NCI-H1417 (cell line): ENCODE measurements at regions not wholly inside any gene's neighbourhood (a gene's known extent, or its start where the extent isn't known, plus 50 kb on each side); places are given as distances from the start of the nearest gene placed in this dataset.
"Not testable (repeated sequence)": the region's sequence is repeated elsewhere in the genome, so short reads cannot be mapped to it uniquely, and the experiment has no call there.

ENCODE experiments used
- DNase-seq, 3 experiments: peaks; one replicate each; lab custom pipeline; 2025; lab: John Stamatoyannopoulos, UW

DNA sequence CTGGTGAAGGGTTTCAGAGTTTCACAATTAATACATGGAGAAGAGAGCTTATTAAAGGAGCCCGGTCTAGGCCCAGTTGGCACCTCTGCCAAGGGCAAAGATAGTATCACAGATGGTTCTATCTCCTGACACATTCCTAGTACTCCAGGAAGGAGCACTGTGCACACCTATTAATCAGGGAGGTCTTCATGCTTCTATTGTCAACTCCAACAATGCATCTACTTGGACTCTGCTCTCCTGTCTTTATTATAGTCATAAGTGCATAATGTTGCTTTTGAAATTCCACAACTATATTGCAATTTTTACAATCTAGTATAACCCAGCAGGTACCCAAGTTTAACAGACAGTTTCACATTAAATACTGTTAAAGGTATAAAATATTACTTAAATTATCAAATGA, 174.5 kb upstream of the TSC22D1 start:
- no peak for DNase-seq

DNA sequence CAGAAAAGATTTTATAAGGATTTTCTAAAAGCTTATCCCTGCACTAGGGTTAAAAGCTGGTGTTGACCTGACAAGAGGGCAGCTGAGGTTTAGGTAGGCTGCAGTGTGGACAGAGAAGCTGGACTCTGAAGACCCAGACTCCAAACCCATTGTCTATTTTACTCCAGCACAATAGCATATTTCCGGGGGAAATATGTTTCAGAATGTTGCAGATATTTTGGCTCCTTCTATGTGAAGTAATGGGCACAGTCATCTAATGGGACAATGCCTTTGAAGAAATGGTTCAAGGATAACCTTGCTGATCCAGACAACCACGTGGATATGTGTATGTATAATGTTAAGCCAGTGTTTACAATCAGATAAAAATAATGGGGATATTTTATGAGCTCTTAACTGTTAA, 173.8 kb upstream of the TSC22D1 start:
- DNase-seq: no peak

DNA sequence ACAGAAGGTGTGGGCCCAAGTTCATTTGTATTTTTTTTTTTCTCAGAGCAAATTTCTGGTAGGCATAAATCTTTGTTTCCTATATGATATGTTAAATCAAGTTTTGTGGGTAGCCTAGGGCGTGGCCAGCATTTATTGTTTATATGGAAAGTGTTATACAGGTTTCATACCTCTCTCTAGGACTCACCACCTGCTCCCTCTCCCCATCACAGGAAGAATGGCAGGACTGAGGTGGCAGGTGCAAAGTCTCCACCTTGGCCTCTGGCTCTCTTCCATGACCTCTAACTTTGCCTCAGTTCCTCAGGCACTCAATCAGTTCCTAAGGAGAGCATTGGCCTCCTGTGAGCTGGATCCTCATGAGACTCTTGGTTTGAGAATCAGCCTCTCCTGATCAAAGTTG, 172.3 kb upstream of the TSC22D1 start:
- no peak for DNase-seq

DNA sequence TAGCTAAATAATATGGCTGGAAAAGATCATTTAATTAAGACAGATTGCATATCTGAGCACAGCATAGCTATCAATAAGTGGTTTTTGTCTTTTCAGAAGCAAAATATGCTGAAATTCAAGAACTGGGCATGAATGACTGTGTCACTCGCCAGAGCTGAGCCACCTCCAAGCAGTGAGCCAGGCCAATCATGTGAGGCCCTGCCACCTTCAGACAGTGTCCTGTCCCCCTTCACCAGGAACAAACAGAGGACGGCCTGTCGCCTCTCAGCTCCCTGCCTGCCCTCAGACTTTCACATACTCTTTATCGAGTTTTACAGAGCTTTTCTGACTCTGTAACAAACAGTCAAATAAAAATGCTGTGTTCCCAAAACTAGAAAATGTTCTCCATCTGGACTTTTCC, 171.0 kb upstream of the TSC22D1 start:
- DNase-seq: no peak

DNA sequence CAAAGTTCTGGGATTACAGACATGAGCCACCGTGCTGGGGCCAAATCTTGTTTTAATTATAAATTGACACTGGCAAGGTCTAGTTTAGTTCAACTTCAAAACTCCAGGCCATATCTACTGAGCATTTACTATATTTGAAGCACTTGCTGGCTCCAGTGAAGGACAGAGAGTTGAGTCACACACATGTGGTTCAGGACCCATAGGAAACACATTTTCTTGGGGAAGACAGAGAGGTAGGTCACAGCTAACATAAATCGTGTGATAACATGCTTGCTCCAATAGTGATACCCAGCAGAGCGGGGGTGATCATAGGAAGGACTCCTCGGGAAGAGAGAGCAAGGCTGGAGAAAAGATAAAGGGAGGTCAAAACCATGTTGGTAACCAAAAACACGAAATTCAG, 170.6 kb upstream of the TSC22D1 start:
- no peak for DNase-seq

DNA sequence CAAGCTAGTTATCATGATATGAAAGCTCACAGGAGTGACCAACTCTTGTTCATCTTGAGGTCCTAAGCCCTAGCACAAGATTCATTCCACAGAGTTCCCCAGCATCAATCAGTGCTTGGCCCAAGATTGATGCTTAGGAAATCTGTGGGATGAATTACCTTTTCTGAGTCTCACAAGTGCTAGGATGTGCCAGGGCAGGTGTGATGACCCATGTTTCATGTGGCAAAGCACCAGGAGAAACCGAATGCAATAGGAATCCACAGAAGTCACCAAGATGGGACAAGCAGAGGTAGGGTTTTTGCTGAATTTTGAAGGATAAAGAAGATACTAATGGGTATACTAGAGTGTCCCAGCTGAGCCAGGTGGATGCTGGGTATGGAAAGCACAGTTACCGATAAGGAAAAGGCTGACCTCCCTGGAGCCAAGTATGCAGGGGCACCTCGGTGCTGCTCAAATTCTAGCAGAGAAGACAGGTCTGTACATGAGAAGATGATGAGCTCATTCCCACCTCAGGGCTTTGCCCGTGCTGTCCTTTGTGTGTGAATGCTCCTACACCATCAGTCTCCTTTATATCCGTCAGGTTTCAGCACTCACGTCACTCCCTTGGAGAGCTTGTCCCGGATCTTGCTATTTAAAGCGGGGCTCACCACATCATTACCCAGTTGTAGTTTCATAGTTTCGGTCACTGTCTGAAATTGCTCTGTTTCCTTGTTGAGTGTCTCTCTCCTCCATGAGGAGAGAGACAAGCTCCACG, 168.9 kb upstream of the TSC22D1 start:
- DNase-seq: no peak

DNA sequence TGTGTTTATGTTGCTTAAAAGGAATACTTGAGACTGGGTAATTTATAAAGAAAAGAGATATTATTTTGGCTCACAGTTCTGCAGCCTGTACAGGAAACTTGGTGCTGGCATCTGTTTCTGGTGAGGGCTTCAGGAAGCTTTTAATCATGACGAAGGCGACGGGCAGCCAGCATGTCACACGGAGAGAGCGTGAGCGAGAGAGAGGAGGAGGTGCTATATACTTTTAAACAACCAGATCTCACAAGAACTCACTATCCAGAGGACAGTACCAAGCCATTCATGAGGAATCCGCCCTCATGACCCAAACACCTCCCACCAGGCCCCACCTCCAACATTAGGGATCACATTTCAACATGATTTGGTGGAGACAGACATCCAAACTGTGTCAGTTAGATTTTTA, 163.4 kb upstream of the TSC22D1 start:
- no peak for DNase-seq

DNA sequence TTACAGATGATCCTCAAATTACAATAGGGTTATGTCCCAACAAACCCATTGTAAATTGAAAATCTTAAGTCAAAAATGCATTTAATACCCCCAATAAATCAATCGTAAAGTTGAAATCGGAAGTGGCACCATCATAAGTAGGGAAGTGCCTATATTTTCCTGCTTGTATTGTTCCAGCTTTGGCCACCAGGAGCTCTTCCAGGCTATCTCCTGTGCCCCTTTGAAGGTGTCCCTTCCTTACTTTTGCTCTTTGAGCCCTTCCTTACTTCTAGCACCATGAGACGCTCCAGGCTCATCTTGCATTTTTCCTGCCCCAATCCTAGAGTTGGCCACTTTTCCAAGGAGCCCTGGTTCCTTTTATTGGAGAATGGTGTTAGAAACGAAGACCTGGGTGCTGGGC, 163.0 kb upstream of the TSC22D1 start:
- DNase-seq: no peak

DNA sequence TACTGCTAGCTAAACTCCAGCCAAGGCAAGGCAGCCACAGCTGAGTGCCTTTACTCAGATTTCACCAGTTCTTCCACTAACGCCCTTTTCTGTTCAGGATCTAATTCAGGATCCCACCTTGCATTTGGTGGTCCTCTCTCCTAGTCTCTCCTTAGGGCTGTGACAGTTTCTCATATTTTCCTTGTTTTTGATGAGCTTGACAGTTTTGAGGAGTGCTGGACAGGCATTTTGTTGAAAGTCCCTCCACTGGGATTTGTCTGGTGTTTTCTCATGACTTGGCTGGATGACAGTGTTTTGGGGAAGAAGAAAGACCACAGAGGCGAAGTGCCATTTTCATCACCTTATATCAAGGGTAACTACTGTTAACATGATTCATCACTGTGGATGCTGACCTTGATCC, 162.3 kb upstream of the TSC22D1 start:
- DNase-seq: no peak

DNA sequence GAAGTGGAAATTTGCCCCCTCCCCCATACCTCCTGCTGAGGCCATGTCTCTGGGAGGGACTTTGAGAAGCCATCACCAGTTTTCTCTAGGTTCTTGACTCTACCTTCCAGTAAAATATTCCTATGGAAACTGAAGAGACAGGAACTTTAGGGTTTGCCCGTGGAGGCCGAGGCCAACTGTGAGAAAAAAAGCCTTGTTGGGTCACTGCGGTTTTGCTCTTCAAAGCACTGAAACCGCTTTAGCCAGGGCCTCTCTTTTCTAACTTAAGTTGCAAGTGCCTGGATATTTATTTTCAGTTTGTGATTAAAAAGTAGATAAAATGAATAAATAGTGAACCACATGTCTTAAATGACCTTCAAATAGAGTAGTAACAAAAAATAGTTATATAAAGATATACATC, 159.7 kb upstream of the TSC22D1 start:
- no peak for DNase-seq

DNA sequence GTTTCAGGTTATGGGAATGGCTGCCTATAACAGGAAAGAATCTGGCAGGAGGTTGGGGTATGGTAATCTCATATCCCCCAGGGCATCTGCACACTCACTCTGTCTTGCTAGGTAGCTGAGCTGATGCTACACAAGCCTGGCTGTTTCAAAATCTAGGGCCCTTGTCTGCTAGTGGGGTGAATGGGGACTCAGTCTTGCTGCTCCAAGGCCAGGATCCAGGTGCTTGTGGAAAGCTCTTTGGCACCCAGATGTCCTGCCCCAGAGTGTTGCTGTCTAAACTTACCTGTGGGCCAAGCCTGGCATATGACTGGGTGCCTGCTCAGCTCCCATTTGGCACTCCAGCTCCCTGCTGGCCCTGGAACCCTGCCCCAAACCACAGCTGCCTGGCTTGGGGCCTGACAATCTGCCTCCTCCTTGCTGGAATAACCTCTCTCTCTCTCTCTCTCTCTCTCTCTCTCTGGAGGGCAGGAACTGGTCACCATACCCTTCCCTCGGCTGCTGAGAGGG, 158.1 kb upstream of the TSC22D1 start:
- no peak for DNase-seq

DNA sequence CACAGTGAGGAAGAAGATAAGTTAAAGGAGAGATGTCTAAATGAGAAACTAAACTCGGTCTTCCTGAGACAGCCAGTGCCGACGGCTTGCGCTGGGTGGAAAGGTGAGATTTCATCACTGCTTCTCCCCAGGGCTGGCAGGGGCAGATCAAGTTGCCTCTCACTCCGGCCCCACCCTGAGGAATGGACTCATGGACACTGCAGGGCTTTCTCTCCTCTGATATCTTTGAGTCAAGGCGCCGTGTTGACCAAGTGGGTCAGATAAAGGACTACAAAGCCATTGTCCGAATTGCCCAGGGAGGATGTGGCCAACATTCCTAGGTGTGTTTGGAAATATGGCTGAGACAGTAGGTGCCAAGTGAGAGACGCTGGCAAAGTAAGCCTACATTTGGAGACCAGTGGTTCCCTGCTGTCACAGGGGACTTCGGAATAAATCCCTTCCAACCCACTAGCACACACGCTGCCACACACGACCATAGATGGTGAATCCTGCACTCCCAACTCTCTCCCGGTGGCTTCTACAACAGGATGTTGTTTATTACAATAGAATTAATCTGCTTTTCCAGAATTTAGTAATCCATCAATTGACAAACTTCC, 156.5 kb upstream of the TSC22D1 start:
- no peak for DNase-seq

DNA sequence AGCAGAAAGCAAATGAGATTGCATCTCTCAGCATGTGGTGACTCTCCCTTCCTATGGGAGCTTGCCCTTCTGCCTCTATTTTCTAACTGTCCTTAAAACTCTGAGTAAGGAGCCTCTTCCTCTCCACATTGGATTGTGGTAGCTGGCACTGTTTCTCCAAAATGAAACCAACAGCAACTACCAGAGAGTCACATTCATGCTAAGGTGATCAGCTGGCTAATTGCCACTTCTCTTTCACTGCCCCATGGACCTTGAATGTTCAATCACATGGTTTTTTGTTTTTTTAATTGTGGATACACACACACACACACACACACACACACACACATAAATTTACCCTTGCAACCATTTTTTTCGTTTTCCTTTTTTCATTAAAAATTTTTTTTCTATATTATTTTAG, 154.7 kb upstream of the TSC22D1 start:
- no peak for DNase-seq

DNA sequence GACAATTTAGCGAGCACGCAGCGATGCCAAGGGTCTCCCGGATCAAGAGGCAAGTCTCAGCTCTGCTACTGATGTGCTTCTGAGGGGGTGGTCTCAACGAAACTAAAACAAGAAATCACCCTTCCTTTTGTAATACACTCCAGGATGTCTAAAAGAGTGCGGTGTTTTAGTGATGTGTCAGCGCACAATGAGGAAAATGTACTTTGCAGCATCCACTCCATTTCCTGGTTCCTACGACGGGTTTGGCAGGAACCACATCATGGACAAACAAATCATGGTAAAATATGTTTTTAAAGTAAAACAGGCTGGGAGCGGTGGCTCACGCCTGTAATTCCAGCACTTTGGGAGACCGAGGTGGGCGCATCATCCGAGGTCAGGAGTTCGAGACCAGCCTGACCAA, 154.0 kb upstream of the TSC22D1 start:
- DNase-seq: no peak

DNA sequence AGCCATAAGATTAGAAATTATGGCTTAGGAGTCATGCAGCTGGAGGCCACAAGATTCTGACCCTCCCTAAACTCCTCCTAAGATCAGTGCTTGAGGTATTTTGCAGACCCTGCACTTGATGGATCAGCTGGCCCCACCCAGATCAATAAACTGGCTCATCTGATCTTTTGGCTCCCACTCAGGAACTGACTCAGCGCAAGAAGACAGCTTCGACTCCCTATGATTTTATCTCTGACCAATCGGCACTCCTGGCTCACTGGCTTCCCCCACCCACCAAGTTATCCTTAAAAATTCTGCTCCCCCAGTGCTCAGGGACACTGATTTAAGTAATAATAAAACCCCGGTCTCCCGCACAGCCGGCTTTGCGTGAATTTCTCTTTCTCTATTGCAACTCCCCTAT, 151.5 kb upstream of the TSC22D1 start:
- DNase-seq: not testable (repeated sequence)

DNA sequence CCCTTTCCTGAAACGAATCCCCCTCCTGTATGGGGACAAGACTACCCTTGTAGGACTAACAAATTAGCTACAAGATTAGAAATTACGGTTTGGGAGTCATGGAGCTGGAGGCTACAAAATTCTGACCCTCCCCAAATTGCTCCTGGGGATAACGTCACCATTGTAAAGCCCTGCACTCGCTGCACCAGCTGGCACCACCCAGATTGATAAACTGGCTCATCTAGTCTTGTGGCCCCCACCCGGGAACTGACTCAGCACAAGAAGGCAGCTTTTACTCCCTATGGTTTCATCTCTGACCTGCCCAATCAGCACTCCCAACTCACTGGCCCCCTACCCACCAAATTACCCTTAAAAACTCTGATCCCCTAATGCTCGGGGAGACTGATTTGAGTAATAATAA, 150.6 kb upstream of the TSC22D1 start:
- DNase-seq: no peak

DNA sequence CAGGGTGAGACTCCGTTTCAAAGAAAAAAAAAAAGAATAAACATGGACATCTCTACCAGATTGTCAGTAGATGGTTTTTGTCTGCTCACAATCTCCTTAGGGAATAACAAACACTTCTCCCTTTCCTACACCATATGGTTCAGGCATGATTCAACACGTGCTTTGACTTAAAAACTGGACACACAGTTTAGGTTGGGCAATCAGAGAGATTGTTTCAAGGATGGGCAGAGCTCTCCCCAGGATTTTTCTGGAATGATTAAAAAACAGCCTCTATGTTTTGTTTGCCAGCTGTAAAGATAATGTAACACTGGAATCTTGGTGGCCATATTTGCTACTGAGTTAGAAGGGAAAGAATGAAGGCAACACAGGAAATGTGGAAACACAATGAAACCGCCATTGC, 150.1 kb upstream of the TSC22D1 start:
- no peak for DNase-seq

DNA sequence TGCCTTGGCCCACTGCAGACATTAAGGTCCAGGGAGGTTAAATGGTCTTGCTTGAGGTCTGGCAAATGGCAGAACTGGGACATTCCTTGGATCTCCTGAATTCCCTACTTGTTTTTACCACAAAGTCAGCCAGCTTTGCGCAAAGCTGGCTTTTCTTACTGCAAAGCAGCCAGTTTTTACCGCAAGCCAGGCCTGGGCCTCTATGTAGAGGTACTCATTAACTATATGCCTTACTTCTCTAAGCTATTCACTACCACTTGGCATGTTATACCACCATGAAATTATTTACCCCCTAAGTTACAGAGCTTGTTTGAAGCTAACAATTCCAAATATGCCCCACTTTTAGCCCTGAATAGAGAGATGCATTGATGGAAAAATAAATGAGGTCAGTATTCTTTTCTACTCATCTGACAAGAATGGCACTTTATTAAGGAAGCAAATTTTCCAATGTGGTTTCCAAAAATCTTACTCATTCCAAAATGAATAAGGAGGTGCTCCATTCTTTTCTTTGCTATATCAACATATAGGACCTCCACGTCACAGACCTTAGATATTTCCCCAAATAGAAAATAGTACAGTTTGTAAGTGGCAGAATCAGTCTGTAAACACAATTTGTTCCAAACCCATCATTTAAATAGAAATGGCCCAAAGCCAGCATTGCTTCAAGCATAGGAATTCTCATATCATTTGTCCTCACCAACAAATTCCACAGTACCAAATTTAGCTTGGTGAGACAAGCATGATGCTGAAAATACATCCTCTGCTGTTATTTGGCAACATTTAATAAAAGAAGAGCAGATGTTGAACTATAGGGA, 143.9 kb upstream of the TSC22D1 start:
- DNase-seq: no peak

DNA sequence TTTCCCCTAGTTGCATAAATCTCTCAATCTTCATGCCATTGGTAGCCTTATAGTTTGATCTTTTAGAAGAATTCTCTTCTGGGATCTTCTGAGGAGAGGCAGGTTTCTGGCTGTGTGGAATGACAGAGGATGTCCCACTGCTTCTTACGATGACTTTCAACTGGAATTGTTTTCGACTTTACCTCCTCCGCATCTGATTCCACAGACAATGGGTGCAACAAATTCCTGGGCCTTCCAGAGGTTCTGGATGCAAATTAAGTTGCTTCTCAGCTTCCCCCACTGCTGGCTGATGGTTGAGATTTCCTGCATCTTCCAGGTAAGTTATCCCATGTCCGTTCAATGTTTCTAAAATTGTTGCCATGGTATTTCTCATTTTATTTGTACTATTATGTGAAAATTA, 142.3 kb upstream of the TSC22D1 start:
- no peak for DNase-seq

DNA sequence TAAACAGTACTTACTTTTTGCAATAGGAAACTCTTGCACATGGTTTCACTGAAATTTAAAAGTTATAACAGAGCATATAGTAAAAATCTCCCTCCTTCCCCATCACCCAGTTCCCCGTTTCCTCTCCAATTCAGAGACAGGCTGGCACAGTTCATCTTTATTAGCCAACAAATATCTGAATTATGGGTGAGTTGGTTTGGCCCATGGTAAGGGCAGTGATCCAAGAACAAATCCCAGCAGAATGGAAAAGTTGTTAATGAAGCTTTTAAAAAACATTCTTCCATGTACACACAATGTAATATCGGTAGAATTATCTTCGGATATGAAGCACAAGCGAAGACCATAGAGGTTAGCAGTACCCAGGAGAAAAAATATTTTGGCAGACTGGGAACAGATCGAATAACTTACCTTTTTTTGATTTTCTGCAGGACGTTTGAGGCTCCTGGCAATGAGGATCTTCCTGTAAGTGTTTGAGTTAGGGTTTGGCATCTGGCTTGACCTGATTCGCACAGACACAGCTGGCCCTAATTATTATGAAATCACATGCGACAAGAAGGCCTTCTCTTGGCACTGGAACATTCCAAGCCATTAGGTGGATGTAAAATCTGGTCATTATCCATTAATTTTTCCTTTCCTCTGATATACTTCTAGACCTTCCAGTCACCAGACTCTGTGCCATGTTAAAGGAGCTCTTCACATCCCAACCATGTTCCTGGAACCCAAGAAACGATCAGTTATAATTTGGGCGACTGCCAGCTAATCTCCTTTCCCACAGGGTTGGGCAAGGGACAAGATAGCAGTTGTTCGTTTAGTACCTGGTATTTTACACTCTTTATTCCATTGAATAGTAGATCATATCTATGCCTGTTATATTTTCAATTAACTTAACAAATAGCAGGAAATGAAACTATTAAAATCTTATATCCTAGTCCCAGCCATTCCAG, 139.4 kb upstream of the TSC22D1 start:
- DNase-seq: no peak

DNA sequence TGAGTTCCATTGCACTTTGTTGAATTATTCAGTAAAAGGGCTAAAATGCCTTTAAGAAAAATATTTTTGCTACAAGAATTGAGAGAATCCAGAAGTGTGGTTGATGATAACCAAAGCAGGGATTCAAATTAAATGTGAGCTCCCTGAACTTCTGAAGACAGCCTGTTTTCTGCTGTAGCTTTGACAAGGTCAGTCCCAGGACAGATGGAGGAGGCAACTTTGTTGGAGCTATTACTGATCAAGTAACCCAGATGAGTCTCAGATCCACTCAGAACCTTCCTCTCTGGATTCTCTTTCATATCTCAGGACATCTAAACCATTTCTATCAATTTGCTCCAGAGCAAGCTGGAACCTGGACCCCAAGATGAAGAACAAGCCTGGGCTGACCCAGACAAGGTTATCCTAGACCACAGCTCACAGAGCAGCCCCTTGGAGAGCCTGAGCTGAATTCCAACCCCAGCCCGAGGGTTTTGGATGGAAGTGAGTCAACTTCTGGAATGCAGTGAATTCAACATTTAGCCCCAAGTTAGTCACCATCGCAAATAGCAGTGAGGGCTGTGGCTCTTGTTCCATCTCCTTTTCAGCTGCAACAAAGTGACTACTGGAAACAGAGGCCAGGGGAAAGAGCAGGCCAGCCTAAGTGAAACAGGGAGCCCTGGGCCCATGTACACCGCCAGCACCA, 137.8 kb upstream of the TSC22D1 start:
- DNase-seq: no peak
